ENCODE measurements at regions not wholly inside any gene's neighbourhood (a gene's known extent, or its start where the extent isn't known, plus 50 kb on each side); places are given as distances from the start of the nearest gene placed in this dataset.

DNA sequence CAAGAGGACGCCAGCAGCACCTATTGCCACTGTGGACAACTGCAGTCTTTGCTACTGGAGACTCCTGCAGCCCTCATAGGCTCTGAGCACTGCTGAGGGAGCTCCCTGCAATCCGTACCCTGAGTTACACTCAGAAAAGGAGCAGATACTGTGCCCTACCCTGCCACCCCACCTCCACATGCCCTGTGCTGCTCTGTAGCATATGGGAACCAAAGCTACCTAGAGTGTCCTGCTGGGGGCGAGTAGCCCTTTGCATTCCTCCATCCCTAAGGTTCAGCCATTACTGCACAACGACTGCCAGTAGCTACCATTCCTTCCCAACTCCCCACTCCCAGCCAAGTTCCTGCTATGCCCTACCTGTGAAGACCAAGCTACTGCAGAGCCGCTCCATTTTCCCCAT, 90.2 kb upstream of the SNCAIP start:
- Histone ChIP-seq H3K4me1 (ENCODE audit: control insufficient read depth, insufficient read depth, low read length) (no peaks in the 10 kb centered on the region), H3K27ac (ENCODE audit: extremely low read depth, low read depth, low read length) (no peak overlapping the region), H3K36me3 (ENCODE audit: control insufficient read depth in 2 of 2, insufficient read depth in 1 of 2, low read length in 2 of 2) (no peaks in the 10 kb centered on the region), H3K4me3 (ENCODE audit: low read depth, low read length) (no peak overlapping the region), H3K9me3 (ENCODE audit: control insufficient read depth, insufficient read depth, low read depth, low read length) (no peaks in the 10 kb centered on the region)
- POLR2A ChIA-PET, result no interaction called here
- CTCF ChIA-PET, result interaction anchor here (0.6 to 1.1 kb wide), 2 partner anchors 24 to 26 kb away, joined by 3 read pairs; no protein-coding TSS in a partner anchor
- TF ChIP-seq, protein P1, sequence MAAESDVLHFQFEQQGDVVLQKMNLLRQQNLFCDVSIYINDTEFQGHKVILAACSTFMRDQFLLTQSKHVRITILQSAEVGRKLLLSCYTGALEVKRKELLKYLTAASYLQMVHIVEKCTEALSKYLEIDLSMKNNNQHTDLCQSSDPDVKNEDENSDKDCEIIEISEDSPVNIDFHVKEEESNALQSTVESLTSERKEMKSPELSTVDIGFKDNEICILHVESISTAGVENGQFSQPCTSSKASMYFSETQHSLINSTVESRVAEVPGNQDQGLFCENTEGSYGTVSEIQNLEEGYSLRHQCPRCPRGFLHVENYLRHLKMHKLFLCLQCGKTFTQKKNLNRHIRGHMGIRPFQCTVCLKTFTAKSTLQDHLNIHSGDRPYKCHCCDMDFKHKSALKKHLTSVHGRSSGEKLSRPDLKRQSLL (tag by site-specific recombination; IDR thresholded peaks at IDR 0.05), result no peak
- TF ChIP-seq ZNF785 (tag by site-specific recombination; IDR thresholded peaks at IDR 0.05), result no peak
- no peak for TF ChIP-seq ZNF521 (tag by site-specific recombination; IDR thresholded peaks at IDR 0.05)
- TF ChIP-seq REPIN1 (tag by site-specific recombination; IDR thresholded peaks at IDR 0.05; ENCODE audit: low read depth), result no peak
- TF ChIP-seq, protein P2, sequence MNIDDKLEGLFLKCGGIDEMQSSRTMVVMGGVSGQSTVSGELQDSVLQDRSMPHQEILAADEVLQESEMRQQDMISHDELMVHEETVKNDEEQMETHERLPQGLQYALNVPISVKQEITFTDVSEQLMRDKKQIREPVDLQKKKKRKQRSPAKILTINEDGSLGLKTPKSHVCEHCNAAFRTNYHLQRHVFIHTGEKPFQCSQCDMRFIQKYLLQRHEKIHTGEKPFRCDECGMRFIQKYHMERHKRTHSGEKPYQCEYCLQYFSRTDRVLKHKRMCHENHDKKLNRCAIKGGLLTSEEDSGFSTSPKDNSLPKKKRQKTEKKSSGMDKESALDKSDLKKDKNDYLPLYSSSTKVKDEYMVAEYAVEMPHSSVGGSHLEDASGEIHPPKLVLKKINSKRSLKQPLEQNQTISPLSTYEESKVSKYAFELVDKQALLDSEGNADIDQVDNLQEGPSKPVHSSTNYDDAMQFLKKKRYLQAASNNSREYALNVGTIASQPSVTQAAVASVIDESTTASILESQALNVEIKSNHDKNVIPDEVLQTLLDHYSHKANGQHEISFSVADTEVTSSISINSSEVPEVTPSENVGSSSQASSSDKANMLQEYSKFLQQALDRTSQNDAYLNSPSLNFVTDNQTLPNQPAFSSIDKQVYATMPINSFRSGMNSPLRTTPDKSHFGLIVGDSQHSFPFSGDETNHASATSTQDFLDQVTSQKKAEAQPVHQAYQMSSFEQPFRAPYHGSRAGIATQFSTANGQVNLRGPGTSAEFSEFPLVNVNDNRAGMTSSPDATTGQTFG (tag by site-specific recombination; IDR thresholded peaks at IDR 0.05; ENCODE audit: borderline replicate concordance), result no peak
- TF ChIP-seq, protein P3, sequence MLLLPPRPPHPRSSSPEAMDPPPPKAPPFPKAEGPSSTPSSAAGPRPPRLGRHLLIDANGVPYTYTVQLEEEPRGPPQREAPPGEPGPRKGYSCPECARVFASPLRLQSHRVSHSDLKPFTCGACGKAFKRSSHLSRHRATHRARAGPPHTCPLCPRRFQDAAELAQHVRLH (tag by site-specific recombination; IDR thresholded peaks at IDR 0.05), result no peak
- no peak for TF ChIP-seq ZFHX2 (tag by site-specific recombination; conservative IDR thresholded peaks at IDR 0.05)
- TF ChIP-seq ZNF302 (tag by site-specific recombination; IDR thresholded peaks at IDR 0.05; ENCODE audit: low read depth), result no peak
- TF ChIP-seq, protein P4, sequence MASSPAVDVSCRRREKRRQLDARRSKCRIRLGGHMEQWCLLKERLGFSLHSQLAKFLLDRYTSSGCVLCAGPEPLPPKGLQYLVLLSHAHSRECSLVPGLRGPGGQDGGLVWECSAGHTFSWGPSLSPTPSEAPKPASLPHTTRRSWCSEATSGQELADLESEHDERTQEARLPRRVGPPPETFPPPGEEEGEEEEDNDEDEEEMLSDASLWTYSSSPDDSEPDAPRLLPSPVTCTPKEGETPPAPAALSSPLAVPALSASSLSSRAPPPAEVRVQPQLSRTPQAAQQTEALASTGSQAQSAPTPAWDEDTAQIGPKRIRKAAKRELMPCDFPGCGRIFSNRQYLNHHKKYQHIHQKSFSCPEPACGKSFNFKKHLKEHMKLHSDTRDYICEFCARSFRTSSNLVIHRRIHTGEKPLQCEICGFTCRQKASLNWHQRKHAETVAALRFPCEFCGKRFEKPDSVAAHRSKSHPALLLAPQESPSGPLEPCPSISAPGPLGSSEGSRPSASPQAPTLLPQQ (tag by site-specific recombination; IDR thresholded peaks at IDR 0.05), result no peak
- TF ChIP-seq KLF1 (tag by site-specific recombination; IDR thresholded peaks at IDR 0.05), result no peak
- no peak for TF ChIP-seq KLF10 (tag by site-specific recombination; IDR thresholded peaks at IDR 0.05)
- TF ChIP-seq, protein P5, sequence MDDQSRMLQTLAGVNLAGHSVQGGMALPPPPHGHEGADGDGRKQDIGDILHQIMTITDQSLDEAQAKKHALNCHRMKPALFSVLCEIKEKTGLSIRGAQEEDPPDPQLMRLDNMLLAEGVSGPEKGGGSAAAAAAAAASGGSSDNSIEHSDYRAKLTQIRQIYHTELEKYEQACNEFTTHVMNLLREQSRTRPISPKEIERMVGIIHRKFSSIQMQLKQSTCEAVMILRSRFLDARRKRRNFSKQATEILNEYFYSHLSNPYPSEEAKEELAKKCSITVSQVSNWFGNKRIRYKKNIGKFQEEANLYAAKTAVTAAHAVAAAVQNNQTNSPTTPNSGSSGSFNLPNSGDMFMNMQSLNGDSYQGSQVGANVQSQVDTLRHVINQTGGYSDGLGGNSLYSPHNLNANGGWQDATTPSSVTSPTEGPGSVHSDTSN (CRISPR knock-in tag; IDR thresholded peaks at IDR 0.05), result no peak
- TF ChIP-seq ZNF169 (tag by site-specific recombination; IDR thresholded peaks at IDR 0.05), result no peak
- no peak for TF ChIP-seq ZNF248 (tag by site-specific recombination; IDR thresholded peaks at IDR 0.05)
- no peak for TF ChIP-seq ZBTB48 (tag by site-specific recombination; IDR thresholded peaks at IDR 0.05)
- TF ChIP-seq ZNF843 (tag by site-specific recombination; IDR thresholded peaks at IDR 0.05), result no peak
- TF ChIP-seq ZNF571 (tag by site-specific recombination; IDR thresholded peaks at IDR 0.05), result no peak
- TF ChIP-seq MEIS1 (CRISPR knock-in tag; IDR thresholded peaks at IDR 0.05; ENCODE audit: borderline replicate concordance), result no peak
- TF ChIP-seq ZBTB7A (tag by site-specific recombination; IDR thresholded peaks at IDR 0.05; ENCODE audit: low read depth), result no peak

DNA sequence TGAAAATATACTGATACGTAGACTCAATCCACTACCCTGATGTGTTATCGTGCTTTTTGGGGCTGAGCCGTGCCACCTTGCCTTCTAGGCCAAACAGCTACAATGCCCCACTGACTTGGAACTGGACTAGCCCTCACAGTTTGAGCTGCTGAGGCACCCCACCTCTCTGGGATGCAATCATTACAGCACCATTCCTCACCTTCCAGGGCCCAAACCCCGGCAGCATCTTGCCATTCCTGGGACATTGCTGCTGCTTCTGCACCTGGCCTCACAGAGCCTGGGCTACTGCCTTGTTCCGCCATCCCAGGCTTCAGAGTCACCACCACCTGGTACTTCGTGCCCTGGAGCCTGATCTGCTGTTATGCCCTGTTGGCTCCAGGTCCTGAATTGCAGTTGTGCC, 89.5 kb upstream of the SNCAIP start:
- Histone ChIP-seq H3K4me1 (ENCODE audit: control insufficient read depth, insufficient read depth, low read length) (no peaks in the 10 kb centered on the region), H3K4me3 (ENCODE audit: low read depth, low read length) (no peak overlapping the region), H3K36me3 (ENCODE audit: control insufficient read depth in 2 of 2, insufficient read depth in 1 of 2, low read length in 2 of 2) (no peaks in the 10 kb centered on the region), H3K27ac (ENCODE audit: extremely low read depth, low read depth, low read length) (no peak overlapping the region), H3K9me3 (ENCODE audit: control insufficient read depth, insufficient read depth, low read depth, low read length) (no peaks in the 10 kb centered on the region)
- CTCF ChIA-PET, result no interaction called here
- POLR2A ChIA-PET, result no interaction called here
- TF ChIP-seq ZNF366 (tag by site-specific recombination; conservative IDR thresholded peaks at IDR 0.05), result no peak
- TF ChIP-seq ZNF140 (tag by site-specific recombination; IDR thresholded peaks at IDR 0.05), result no peak
- TF ChIP-seq ZNF555 (tag by site-specific recombination; conservative IDR thresholded peaks at IDR 0.05), result no peak
- TF ChIP-seq PRDM1 (tag by site-specific recombination; IDR thresholded peaks at IDR 0.05), result no peak
- no peak for TF ChIP-seq ZNF155 (tag by site-specific recombination; IDR thresholded peaks at IDR 0.05)
- no peak for TF ChIP-seq HOXD13 (CRISPR knock-in tag; IDR thresholded peaks at IDR 0.05; ENCODE audit: borderline replicate concordance)
- TF ChIP-seq, protein P6, sequence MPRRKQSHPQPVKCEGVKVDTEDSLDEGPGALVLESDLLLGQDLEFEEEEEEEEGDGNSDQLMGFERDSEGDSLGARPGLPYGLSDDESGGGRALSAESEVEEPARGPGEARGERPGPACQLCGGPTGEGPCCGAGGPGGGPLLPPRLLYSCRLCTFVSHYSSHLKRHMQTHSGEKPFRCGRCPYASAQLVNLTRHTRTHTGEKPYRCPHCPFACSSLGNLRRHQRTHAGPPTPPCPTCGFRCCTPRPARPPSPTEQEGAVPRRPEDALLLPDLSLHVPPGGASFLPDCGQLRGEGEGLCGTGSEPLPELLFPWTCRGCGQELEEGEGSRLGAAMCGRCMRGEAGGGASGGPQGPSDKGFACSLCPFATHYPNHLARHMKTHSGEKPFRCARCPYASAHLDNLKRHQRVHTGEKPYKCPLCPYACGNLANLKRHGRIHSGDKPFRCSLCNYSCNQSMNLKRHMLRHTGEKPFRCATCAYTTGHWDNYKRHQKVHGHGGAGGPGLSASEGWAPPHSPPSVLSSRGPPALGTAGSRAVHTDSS (tag by site-specific recombination; IDR thresholded peaks at IDR 0.05), result no peak
- no peak for TF ChIP-seq MYNN (tag by site-specific recombination; IDR thresholded peaks at IDR 0.05; ENCODE audit: borderline replicate concordance)
